ENCODE measurements at regions not wholly inside any gene's neighbourhood (a gene's known extent, or its start where the extent isn't known, plus 50 kb on each side); places are given as distances from the start of the nearest gene placed in this dataset.

GRCh38 chr14:22095860-22096513 is 422.4 kb upstream of the OR4E1 start:
- Histone ChIP-seq H3F3A (ENCODE audit: control insufficient read depth, insufficient read depth) (no peaks in the 10 kb centered on the region), H3K9me2 (replicated peaks; ENCODE audit: control insufficient read depth, low read length) (no peaks in the 10 kb centered on the region), H3K9me3 (ENCODE audit: control insufficient read depth, insufficient read depth, low read length) (no peaks in the 10 kb centered on the region), H3K4me2 (ENCODE audit: low read length) (no peak overlapping the region), H3K4me1 (ENCODE audit: control insufficient read depth, low read length) (no peaks in the 10 kb centered on the region), H3K27ac (ENCODE audit: low read depth, low read length) (no peak overlapping the region), H3K79me2 (ENCODE audit: control insufficient read depth, low read length) (no peaks in the 10 kb centered on the region), H3K36me3 (ENCODE audit: control insufficient read depth, low read length) (no peaks in the 10 kb centered on the region), H3K4me3 (ENCODE audit: low read length) (no peak overlapping the region), H3K27me3 (ENCODE audit: control insufficient read depth, low read length) (peaks cover 25% of the 10 kb centered on the region), H4K20me1 (ENCODE audit: control insufficient read depth, insufficient read depth, low read depth, low read length) (no peaks in the 10 kb centered on the region)
- TF ChIP-seq EZH2phosphoT487 (IDR thresholded peaks at IDR 0.05; ENCODE audit: borderline replicate concordance, low read length) (no peak), CTCF (IDR thresholded peaks at IDR 0.05; ENCODE audit: low read depth, low read length, poor library complexity, severe bottlenecking) (no peak)

- TF ChIP-seq EZH2phosphoT487 (IDR thresholded peaks at IDR 0.05; ENCODE audit: borderline replicate concordance, low read length) (no peak), CTCF (IDR thresholded peaks at IDR 0.05; ENCODE audit: low read depth, low read length, poor library complexity, severe bottlenecking) (no peak)
- no peaks in the 10 kb centered on the region for H3K9me3 ChIP-seq (ENCODE audit: control insufficient read depth, insufficient read depth, low read length)
- no peaks in the 10 kb centered on the region for H3K9me2 ChIP-seq (replicated peaks; ENCODE audit: control insufficient read depth, low read length)
- no peaks in the 10 kb centered on the region for H3K36me3 ChIP-seq (ENCODE audit: control insufficient read depth, low read length)
- no peaks in the 10 kb centered on the region for H3F3A ChIP-seq (ENCODE audit: control insufficient read depth, insufficient read depth)
- no peak overlapping the region for H3K4me3 ChIP-seq (ENCODE audit: low read length)
- H3K4me2 ChIP-seq (ENCODE audit: low read length): no peak overlapping the region
- no peaks in the 10 kb centered on the region for H3K79me2 ChIP-seq (ENCODE audit: control insufficient read depth, low read length)
- peaks cover 9% of the 10 kb centered on the region; the same call in 1 of the 2 replicates for H3K27me3 ChIP-seq (ENCODE audit: control insufficient read depth, low read length)
- H3K27ac ChIP-seq (ENCODE audit: low read depth, low read length): no peak overlapping the region
- no peaks in the 10 kb centered on the region for H4K20me1 ChIP-seq (ENCODE audit: control insufficient read depth, insufficient read depth, low read depth, low read length)
- H3K4me1 ChIP-seq (ENCODE audit: control insufficient read depth, low read length): no peaks in the 10 kb centered on the region
Measured at GRCh38 chr14:22089940-22090339, 416.3 kb upstream of the OR4E1 start.

GRCh38 chr14:22088614-22089342 is 415.2 kb upstream of the OR4E1 start:
- Histone ChIP-seq H3K4me2 (ENCODE audit: low read length) (no peak overlapping the region), H4K20me1 (ENCODE audit: control insufficient read depth, insufficient read depth, low read depth, low read length) (no peaks in the 10 kb centered on the region), H3K79me2 (ENCODE audit: control insufficient read depth, low read length) (no peaks in the 10 kb centered on the region)

More at GRCh38 chr14:22088614-22089342, 415.2 kb upstream of the OR4E1 start:
- Histone ChIP-seq H3K9me2 (replicated peaks; ENCODE audit: control insufficient read depth, low read length) (no peaks in the 10 kb centered on the region), H3K27me3 (ENCODE audit: control insufficient read depth, low read length) (peaks cover 12% of the 10 kb centered on the region), H3K4me1 (ENCODE audit: control insufficient read depth, low read length) (no peaks in the 10 kb centered on the region), H3K9me3 (ENCODE audit: control insufficient read depth, insufficient read depth, low read length) (no peaks in the 10 kb centered on the region), H3K27ac (ENCODE audit: low read depth, low read length) (no peak overlapping the region), H3K4me3 (ENCODE audit: low read length) (no peak overlapping the region), H3K36me3 (ENCODE audit: control insufficient read depth, low read length) (no peaks in the 10 kb centered on the region), H3F3A (ENCODE audit: control insufficient read depth, insufficient read depth) (no peaks in the 10 kb centered on the region)
- TF ChIP-seq CTCF (IDR thresholded peaks at IDR 0.05; ENCODE audit: low read depth, low read length, poor library complexity, severe bottlenecking) (no peak), EZH2phosphoT487 (IDR thresholded peaks at IDR 0.05; ENCODE audit: borderline replicate concordance, low read length) (no peak)

Measured in DOHH2 (cell line).